Suprapubic skin (tissue), 4 donors: ENCODE measurements at regions not wholly inside any gene's neighbourhood (a gene's known extent, or its start where the extent isn't known, plus 50 kb on each side); places are given as distances from the start of the nearest gene placed in this dataset.

Experiments used
- CTCF ChIP-seq, 2 donors: fragments of 200-600 bp in 1 of 2; fragments of 450-650 bp in 1 of 2; sonication (generic) in 1 of 2; IDR thresholded peaks; one replicate each; pipeline ENCODE4 v1.5.1; 2016 to 2019; ENCODE audit warnings: antibody characterized with exemption in 2 of 2, mild to moderate bottlenecking in 1 of 2, moderate library complexity in 1 of 2
- EP300 ChIP-seq: sonication (generic); formaldehyde crosslinking; IDR thresholded peaks from one replicate; pipeline ENCODE4 v1.6.1; 2017; ENCODE audit warnings: antibody characterized with exemption
- POLR2A ChIP-seq, 2 donors: fragments of 450-650 bp; IDR thresholded peaks; one replicate each; pipeline ENCODE4 v1.6.1; 2017; ENCODE audit warnings: antibody characterized with exemption in 2 of 2, mild to moderate bottlenecking in 2 of 2, moderate library complexity in 2 of 2
- POLR2AphosphoS5 ChIP-seq, 3 donors: sonication (generic); formaldehyde crosslinking; IDR thresholded peaks; one replicate each; pipeline ENCODE4 v1.6.1; 2017; ENCODE audit warnings: antibody characterized with exemption in 3 of 3

DNA sequence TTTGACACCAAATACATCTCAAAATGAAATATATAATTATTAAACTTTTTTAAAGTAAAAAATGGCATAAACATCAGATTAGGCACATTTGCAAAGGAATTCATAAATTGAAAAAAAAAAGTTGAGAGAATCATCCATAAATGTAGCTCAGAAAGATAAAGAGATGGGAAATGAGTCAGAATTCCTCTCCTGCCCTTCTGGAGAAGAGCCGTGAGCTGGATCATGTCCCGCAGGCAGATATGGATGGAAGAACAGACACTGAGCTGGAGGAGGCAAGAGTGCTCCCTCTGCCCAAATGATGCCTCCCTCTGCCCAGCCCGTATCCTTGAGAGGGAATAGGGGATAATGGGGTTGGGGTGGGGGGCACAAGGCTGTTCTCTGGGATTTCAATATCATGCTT is 190.9 kb downstream of the TFCP2L1 start:
- TF ChIP-seq CTCF (IDR thresholded peaks at IDR 0.05) (no peak), POLR2A (IDR thresholded peaks at IDR 0.05) (no peak), POLR2AphosphoS5 (IDR thresholded peaks at IDR 0.05) (no peak), EP300 (no peak)
